ENCODE measurements at regions not wholly inside any gene's neighbourhood (a gene's known extent, or its start where the extent isn't known, plus 50 kb on each side); places are given as distances from the start of the nearest gene placed in this dataset.

GRCh38 chr11:26093206-26093605 lies 238.7 kb upstream of the ANO3 start:
- no peak for DNase-seq (ENCODE audit: low spot score)

GRCh38 chr11:26095340-26095739 lies 236.6 kb upstream of the ANO3 start:
- DNase-seq (ENCODE audit: low spot score), result no peak

DNA sequence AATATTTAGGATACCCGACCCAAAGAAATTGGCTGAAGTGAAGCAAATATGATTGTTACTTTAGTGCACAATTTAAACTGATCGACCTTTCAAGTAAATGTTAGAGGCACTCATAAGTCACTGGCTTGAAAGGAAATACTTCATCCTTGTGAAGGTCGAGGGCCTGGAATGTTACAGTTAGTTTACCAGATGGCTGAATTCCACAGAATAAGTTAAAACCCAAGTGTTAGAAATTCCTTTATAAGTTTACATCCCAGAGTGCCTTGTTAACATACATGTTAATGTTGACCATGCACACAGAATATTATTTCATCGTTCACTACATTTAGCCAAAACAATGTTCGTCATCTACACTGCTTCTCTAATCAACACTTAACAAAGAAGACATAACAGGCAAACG lies 235.5 kb upstream of the ANO3 start:
- no peak for DNase-seq (ENCODE audit: low spot score)

GRCh38 chr11:26102325-26102724 lies 229.6 kb upstream of the ANO3 start:
- DNase-seq (ENCODE audit: low spot score), result no peak

DNA sequence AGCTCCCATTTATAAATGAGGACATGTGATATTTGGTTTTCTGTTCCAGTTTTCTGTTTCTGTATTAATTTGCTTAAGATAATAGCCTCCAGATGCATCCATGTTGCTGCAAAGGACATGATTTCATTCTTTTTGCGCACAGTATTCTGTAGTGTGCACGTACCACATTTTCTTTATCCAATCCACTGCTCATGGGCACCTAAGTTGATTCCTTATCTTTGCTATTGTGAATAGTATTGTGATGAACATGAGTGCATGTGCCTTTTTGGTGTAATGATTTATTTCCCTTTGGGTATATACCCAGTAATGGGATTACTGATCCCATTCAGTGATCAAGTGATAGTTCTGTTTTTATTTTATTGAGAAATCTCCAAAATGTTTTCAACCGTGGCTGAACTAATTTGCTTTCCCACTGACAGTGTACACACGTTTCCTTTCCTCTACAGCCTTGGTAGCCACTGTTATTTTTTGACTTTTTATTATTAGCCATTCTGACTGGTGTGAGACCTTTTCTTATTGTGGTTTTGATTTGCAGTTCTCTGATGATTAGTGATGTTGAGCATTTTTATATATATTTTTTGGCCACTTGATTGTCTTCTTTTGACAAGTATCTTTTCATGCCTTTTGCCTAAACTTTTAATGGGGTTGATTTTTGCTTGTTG lies 226.0 kb upstream of the ANO3 start:
- DNase-seq (ENCODE audit: low spot score), result no peak

- DNase-seq (ENCODE audit: low spot score), result no peak
These were observed 225.2 kb upstream of the ANO3 start for GRCh38 chr11:26106726-26107125.

DNA sequence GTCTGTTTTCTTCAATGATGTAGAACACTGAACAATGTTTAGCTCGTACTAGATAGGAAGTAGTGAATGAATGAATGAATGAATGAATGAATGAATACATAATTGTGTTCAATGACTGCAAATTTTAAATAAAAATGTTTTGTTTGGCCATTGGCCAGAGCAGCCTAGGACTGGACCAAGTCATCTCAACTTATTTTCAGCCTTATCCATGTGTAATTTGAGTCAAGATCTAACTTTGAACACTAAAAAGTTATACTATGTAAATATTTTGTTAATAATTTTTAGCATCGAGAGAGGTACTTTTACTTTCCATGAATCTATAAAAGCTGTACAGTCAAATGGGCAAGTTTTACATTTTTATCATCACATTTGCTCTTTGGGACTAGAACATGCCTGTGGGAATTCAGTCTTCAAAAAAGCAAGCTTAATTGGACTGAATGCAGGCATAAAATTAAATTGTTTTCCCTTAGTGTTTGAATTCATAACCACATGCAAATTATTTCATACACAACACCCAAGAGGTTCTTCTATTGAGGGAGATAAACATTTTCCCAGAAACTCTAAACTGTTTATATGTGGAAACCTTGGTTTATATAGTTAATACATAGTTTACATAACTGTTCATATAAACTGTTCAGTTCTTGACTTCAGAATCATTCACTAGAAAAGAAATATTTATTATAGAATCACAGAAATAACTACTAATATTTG lies 222.1 kb upstream of the ANO3 start:
- no peak for DNase-seq (ENCODE audit: low spot score)

DNA sequence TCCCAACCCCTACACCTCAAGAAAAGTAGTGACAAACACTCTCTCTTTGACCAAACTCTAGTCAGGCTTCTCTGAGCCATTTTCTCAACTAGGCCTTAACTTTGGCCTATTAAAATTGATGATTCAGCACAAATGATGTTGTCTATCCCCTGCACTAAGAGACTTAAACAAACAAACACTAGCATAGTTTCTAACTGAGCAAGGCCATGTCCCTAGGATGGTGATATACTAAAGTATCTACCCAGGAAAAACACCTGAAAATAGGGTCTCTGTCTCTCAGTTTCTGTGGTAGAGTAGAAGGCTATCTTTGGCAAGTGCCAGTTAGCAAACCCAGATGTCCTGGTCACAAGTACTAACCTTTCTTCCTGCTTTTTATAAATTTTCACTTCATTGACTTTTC lies 219.7 kb upstream of the ANO3 start:
- no peak for DNase-seq (ENCODE audit: low spot score)

GRCh38 chr11:26121466-26121865 lies 210.5 kb upstream of the ANO3 start:
- DNase-seq (ENCODE audit: low spot score), result no peak

DNA sequence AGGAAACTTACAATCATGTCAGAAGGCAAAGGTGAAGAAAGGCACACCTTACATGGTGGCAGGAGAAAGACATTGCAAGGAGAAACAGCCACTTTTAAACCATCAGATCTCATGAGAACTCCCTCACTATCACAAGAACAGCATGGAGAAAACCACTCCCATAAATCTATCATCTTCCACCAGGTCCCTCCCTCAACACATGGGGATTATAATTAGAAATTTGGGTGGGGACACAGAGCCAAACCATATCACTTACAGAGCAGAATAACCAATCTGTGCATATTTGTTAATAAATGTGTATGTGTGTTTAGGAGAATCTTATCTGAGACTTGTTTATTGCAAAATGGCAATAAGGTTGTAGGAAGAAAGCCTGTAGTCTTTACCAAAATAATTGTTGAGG lies 205.2 kb upstream of the ANO3 start:
- DNase-seq (ENCODE audit: low spot score), result no peak

GRCh38 chr11:26127336-26127735 lies 204.6 kb upstream of the ANO3 start:
- no peak for DNase-seq (ENCODE audit: low spot score)

GRCh38 chr11:26131406-26131805 lies 200.5 kb upstream of the ANO3 start:
- no peak for DNase-seq (ENCODE audit: low spot score)

DNA sequence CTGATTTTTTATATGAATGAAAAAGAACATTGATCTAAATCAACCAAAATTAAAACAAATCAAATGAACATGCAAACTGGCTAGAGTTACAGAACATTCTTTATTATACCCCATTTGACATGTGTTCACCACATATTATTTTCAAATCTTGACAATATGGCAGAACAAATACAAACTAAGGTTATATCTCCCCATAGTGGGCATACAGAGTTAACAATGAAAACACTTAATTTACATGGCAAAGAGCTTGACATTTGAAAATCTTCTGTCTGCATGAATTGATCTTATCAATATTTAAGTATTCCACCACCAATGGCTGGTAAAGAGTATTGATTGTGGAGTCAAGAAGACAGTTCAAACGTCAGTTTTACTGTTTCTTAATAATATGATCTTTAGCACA lies 197.9 kb upstream of the ANO3 start:
- DNase-seq (ENCODE audit: low spot score), result no peak

DNA sequence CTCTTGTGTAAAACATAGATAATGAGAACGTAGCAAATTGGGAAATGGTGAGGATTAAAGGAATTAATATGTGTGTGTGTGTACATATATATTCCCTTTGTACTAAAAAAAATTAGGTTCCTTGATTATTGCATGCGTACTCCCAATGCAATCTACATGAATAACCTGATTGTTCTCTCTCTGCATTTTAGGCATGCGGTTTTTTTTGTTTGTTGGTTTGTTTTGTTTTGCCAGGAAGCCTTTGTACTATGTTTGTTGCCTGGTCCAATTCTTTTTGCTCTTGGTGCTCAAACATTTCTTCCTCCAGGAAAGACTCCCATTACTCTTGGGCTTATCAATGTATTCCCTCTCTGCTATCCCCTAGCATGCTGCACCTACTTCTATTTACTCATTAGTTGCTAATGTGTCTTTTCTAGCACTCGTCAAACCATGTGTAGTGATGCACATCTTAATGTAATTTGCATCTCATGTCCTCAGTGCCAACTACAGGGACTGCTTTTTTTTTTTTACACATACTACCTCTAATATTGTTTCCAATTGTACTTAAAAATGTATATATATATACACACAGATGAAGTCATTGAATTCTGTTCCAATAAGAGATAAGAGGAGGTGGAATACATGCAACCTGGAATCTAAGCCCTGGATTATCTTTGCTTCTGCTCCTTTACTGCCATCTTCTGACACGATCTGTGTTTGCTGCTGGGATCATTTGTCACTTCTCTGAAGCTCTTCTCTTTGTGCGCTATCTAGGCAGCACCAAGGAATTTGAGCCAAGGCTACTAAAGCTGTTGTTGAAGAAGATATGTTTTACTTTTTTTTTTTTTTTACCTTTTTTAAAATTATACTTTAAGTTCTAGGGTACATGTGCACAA lies 197.2 kb upstream of the ANO3 start:
- DNase-seq (ENCODE audit: low spot score), result peak; percentile 13

DNA sequence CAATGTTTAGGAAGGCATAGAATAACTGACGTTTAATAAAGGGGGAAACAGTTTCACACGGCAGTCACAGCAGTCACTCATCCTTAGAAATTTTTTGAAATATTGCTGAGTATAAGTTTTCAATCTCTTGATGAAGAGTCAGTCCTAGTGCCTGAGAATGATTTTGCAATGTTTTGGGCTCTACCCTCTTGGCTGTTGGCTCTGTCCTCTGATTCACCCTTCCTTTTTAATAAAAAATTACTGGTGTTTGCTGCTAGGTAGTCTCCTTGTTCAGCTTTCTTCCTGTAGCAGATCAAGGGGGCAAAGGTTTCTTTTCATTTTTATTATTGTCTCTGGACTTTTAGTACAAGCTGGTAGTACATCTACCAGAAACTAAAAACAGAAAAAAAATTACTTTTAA lies 194.3 kb upstream of the ANO3 start:
- no peak for DNase-seq (ENCODE audit: low spot score)

- no peak for DNase-seq (ENCODE audit: low spot score)
These were observed 189.0 kb upstream of the ANO3 start for GRCh38 chr11:26142891-26143290.

DNA sequence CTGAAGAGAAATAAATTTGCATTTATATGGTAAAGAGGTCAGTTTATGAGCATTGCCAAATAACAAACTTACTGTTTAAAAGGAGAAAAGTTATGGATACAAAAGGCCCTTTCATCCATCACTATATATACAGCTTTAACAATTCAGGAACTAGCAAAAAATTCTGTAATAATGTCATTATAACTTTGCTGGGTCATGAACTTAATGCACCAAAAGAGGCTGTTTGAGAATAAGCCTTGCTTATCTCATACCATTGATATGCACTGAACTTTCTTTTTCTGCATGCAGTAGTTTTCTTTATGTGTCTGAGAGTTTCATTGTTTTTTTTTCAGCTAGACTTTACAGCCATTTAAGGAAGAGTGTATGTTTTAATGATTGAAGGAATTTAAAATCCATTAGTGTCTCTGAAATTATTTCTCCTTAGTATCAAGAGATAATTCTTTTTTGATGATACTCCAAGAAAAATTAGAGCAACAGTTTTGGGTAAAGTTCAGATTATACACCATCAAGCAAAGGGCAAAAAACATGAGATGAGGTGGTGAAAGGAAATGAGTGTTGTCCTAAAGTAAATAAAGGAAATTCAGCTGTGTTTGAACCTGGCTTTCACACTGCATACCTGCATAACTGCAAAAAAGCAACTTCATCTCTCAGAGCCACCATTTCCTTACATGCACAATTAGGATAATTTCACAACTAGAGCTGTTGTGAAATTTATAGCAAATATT lies 188.2 kb upstream of the ANO3 start:
- DNase-seq (ENCODE audit: low spot score), result no peak

DNA sequence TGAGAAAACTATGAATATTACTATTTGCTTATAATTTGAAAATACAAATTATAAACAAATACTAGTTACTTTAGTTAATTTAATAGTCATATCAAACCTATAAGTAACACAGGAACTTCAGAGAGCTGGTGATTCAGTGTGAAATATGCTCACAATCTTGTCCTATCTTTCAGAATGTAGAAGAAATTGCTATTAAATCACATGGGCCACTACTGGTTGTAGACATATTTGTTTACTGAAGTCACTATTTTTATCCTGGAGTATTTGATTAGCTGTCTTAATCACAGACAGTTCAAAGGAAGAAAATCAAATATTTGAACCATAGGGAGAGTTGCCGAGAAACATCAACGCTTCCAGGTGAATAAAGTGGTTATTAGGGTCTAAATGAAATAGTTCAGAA lies 187.6 kb upstream of the ANO3 start:
- no peak for DNase-seq (ENCODE audit: low spot score)

GRCh38 chr11:26144911-26145310 lies 187.0 kb upstream of the ANO3 start:
- DNase-seq (ENCODE audit: low spot score), result no peak

- no peak for DNase-seq (ENCODE audit: low spot score)
These were observed 182.3 kb upstream of the ANO3 start for GRCh38 chr11:26149585-26149984.

DNA sequence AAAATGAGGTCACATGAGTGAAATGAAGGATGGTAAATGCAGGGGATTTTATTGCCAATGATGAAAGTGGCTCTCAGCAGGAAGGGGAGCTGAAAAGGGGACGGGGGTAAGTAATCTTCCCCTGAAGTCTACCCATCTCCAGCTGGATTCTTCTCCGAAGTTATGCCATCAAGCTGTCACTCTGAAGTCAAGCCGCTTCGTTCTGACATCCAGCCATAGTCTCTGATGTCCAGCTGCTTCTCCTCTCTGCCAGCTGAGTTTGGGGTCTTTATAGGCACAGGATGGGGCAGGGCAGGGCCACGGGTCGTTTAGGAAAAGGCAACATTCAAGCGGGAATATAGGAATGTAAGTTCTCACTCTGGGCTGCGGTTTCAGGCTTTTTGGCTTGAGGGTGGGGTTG lies 181.9 kb upstream of the ANO3 start:
- DNase-seq (ENCODE audit: low spot score), result no peak

- DNase-seq (ENCODE audit: low spot score), result no peak
These were observed 173.7 kb upstream of the ANO3 start for GRCh38 chr11:26158251-26158650.

Measured in iPS-NIHi11 (cell line).